Vagina (tissue), 2 donors: ENCODE measurements at regions not wholly inside any gene's neighbourhood (a gene's known extent, or its start where the extent isn't known, plus 50 kb on each side); places are given as distances from the start of the nearest gene placed in this dataset.

Source experiments
- POLR2A ChIP-seq, 2 donors: fragments of 450-650 bp; IDR thresholded peaks; one replicate each; pipeline ENCODE4 v1.6.1; 2017; ENCODE audit warnings: antibody characterized with exemption in 2 of 2, mild to moderate bottlenecking in 2 of 2, moderate library complexity in 2 of 2
- POLR2AphosphoS5 ChIP-seq, 2 donors: sonication (generic); formaldehyde crosslinking; IDR thresholded peaks; one replicate each; pipeline ENCODE4 v1.9.0; 2017; ENCODE audit warnings: antibody characterized with exemption in 2 of 2, mild to moderate bottlenecking in 2 of 2, low read depth in 1 of 2; ENCODE audit not compliant: insufficient read depth in 1 of 2
- TF ChIP-seq, protein P1 (sequence below), 3 experiments: fragments of 450-650 bp in 2 of 3; fragments of 200-600 bp in 1 of 3; sonication (generic) in 1 of 3; IDR thresholded peaks; one replicate each; pipeline ENCODE4 v1.5.1; 2017 to 2019; ENCODE audit warnings: antibody characterized with exemption in 3 of 3, mild to moderate bottlenecking in 2 of 3, moderate library complexity in 2 of 3

DNA sequence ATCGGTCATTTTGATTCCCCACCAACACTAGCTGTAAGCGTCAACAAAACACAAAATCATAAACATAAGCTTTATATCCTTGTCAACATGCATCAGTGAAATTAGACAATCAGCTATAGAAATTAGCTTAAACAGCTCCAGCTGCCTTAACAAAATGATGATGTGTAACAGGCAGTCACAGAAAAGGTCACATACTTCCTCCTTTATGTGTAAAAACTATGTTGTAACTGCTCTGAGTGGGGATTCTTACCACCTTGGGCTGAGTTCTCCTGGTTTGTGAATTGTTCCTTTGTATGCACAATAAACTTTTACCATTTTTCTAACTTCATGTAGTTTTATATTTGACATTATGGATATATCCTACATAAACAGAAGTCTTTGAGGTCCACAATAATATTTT, 73.9 kb upstream of the MAP9 start:
- TF ChIP-seq POLR2A (IDR thresholded peaks at IDR 0.05) = no peak
- TF ChIP-seq, protein P1, sequence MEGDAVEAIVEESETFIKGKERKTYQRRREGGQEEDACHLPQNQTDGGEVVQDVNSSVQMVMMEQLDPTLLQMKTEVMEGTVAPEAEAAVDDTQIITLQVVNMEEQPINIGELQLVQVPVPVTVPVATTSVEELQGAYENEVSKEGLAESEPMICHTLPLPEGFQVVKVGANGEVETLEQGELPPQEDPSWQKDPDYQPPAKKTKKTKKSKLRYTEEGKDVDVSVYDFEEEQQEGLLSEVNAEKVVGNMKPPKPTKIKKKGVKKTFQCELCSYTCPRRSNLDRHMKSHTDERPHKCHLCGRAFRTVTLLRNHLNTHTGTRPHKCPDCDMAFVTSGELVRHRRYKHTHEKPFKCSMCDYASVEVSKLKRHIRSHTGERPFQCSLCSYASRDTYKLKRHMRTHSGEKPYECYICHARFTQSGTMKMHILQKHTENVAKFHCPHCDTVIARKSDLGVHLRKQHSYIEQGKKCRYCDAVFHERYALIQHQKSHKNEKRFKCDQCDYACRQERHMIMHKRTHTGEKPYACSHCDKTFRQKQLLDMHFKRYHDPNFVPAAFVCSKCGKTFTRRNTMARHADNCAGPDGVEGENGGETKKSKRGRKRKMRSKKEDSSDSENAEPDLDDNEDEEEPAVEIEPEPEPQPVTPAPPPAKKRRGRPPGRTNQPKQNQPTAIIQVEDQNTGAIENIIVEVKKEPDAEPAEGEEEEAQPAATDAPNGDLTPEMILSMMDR (IDR thresholded peaks at IDR 0.05) = no peak
- no peak for TF ChIP-seq POLR2AphosphoS5 (IDR thresholded peaks at IDR 0.05; ENCODE audit: insufficient read depth in 1 of 2, low read depth in 1 of 2)
